HAP-1 (cell line): ENCODE measurements at regions not wholly inside any gene's neighbourhood (a gene's known extent, or its start where the extent isn't known, plus 50 kb on each side); places are given as distances from the start of the nearest gene placed in this dataset.

Experiments used
- DNase-seq, 2 experiments: peaks; one replicate each; pipeline ENCODE4 v3.0.0-alpha.2; 2016 to 2020; ENCODE audit warnings: low spot score in 2 of 2
- H3K27me3 ChIP-seq: fragments of 250-450 bp; sonication (Bioruptor Pico); 2 replicates; pipeline ENCODE4 v1.5.1; 2020; ENCODE audit warnings: low read depth, mild to moderate bottlenecking, moderate library complexity
- H3K36me3 ChIP-seq: fragments of 250-450 bp; sonication (Bioruptor Pico); replicated peaks from 2 replicates; pipeline ENCODE4 v1.5.1; 2020; ENCODE audit warnings: mild to moderate bottlenecking
- H3K4me1 ChIP-seq: fragments of 250-450 bp; sonication (Bioruptor Pico); 2 replicates; pipeline ENCODE4 v1.5.1; 2020; ENCODE audit warnings: mild to moderate bottlenecking
- H3K4me3 ChIP-seq: fragments of 250-450 bp; sonication (Bioruptor Pico); 2 replicates; pipeline ENCODE4 v1.5.1; 2020; ENCODE audit warnings: mild to moderate bottlenecking, moderate library complexity
- H3K9me3 ChIP-seq: fragments of 250-450 bp; sonication (Bioruptor Pico); 2 replicates; pipeline ENCODE4 v1.5.1; 2020; ENCODE audit warnings: mild to moderate bottlenecking, moderate library complexity
- in situ Hi-C: fragments of 300-500 bp; cut with MboI; formaldehyde crosslinking; loops from 3 replicates; pipeline ENCODE4 v1.14.3; 2020; ENCODE audit warnings: low sequenced_read_pairs, inconsistent platforms, mixed read lengths

DNA sequence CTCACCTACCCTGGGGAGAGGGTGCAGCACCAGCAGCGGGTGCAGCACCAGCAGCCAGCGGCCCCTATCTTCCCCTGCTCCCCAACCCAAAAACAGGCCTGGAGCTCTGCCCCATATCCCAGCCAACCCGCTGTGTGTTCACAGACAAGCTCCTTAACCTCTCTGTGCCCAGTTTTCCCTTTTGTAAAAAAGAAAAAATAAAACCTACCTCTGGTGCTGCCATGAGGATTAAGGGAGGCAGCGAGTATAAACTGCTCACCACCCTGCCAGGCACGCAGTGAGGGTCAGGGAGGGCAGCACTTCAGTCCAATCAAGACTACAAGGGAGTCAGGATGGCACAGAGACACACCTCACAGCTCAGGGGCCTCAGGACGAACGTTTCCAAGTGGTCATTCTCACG, 163.3 kb downstream of the NUP210 start:
- H3K36me3 ChIP-seq = no peaks in the 10 kb centered on the region
- in situ Hi-C loops = no loop called here
- DNase-seq = no peak
- H3K27me3 ChIP-seq = no peaks in the 10 kb centered on the region
- H3K9me3 ChIP-seq = no peaks in the 10 kb centered on the region
- no peaks in the 10 kb centered on the region for H3K4me1 ChIP-seq
- H3K4me3 ChIP-seq = no peak overlapping the region

- Histone ChIP-seq H3K36me3 (no peaks in the 10 kb centered on the region), H3K4me3 (no peak overlapping the region), H3K9me3 (no peaks in the 10 kb centered on the region), H3K27me3 (no peaks in the 10 kb centered on the region), H3K4me1 (no peaks in the 10 kb centered on the region)
- no peak for DNase-seq
- in situ Hi-C loops = no loop called here
These were observed 165.8 kb downstream of the NUP210 start for GRCh38 chr3:13254028-13254951.

GRCh38 chr3:13253208-13253937, 166.7 kb downstream of the NUP210 start:
- DNase-seq = no peak
- no peaks in the 10 kb centered on the region for H3K27me3 ChIP-seq
- H3K4me1 ChIP-seq = no peaks in the 10 kb centered on the region
- no peak overlapping the region for H3K4me3 ChIP-seq
- H3K36me3 ChIP-seq = no peaks in the 10 kb centered on the region
- in situ Hi-C loops = no loop called here
- H3K9me3 ChIP-seq = no peaks in the 10 kb centered on the region

DNA sequence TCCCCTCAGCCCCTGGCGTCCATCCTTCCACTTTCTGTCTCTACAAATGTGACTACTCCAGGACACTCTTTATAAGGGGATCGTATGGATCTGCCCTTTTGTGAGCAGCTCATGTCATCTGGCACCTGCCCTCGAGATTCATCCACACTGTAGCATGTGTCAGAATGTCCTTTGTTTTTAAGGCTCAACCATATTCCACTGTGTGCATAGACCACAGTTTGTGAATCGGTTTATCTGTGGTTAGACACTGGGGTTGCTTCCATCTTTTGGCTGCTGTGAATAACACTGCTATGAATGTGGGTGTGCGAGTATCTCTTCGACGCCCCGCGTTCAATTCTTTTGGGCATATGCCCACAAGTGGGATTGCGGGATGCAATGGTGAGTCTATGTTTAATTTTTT, 167.9 kb downstream of the NUP210 start:
- Histone ChIP-seq H3K27me3 (no peaks in the 10 kb centered on the region), H3K4me1 (no peaks in the 10 kb centered on the region), H3K36me3 (no peaks in the 10 kb centered on the region), H3K4me3 (no peak overlapping the region), H3K9me3 (no peaks in the 10 kb centered on the region)
- no peak for DNase-seq
- in situ Hi-C loops = no loop called here

DNA sequence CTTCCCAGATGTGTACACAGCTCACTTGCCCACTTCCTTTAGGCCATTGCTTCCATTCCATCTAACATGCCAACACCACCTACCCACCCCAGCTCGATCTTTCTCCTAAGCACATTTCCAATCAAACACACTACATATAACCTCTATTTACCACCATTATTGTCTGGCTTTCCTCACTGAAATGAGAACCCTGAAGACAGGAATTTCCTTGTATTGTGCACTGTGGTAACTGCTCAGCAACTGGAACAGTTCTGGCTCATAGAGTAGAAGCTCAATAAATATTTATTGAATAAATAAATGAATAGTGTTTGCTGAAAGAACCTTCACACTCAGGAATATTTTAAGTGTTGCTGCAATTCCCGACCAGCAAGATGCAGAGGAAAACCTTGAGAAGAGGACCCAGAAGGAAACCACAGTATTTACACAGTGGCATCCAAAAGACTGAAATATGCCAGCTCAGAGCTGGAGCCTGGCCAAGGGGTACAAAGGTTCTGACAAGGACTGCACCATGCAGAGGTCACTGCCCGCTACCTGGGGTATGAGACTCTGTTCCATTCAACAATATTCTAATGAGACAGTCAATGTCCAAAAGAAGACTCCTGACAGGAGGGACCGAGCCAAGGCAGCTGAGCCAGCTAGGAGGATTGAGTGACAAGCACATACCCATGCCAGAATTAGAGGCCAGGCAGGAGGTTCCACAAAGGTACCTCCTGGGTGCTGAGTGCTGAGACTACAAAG, 168.8 kb downstream of the NUP210 start:
- Histone ChIP-seq H3K9me3 (no peaks in the 10 kb centered on the region), H3K4me1 (no peaks in the 10 kb centered on the region), H3K36me3 (no peaks in the 10 kb centered on the region), H3K27me3 (no peaks in the 10 kb centered on the region), H3K4me3 (no peak overlapping the region)
- in situ Hi-C loops = no loop called here
- no peak for DNase-seq

GRCh38 chr3:13249664-13250390, 170.3 kb downstream of the NUP210 start:
- DNase-seq = no peak
- Histone ChIP-seq H3K4me3 (no peak overlapping the region), H3K4me1 (no peaks in the 10 kb centered on the region), H3K9me3 (no peaks in the 10 kb centered on the region), H3K27me3 (no peaks in the 10 kb centered on the region), H3K36me3 (no peaks in the 10 kb centered on the region)
- in situ Hi-C loops = no loop called here

DNA sequence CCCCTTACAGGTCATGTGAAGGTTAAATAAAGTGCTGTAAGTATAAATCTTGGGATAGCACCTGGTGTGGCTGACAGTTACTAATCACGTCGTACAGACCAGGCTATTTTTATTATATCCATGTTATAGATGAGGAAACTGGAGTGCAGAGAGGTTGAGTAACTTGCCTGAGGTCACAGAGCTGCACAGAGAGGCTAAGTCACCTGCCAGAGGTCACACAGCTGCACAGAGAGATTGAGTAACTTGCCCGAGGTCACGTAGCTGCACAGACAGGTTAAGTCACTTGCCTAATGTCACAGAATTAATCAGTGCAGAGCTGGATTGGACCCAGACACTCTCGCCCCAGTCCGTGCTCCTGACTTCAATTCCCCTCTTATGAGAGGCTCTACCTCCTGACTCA, 171.5 kb downstream of the NUP210 start:
- no peaks in the 10 kb centered on the region for H3K27me3 ChIP-seq
- no peaks in the 10 kb centered on the region for H3K36me3 ChIP-seq
- H3K4me1 ChIP-seq = no peaks in the 10 kb centered on the region
- in situ Hi-C loops = no loop called here
- no peak overlapping the region for H3K4me3 ChIP-seq
- no peaks in the 10 kb centered on the region for H3K9me3 ChIP-seq
- DNase-seq = no peak

GRCh38 chr3:13245615-13245978, 172.4 kb upstream of the IQSEC1 start:
- DNase-seq = no peak

DNA sequence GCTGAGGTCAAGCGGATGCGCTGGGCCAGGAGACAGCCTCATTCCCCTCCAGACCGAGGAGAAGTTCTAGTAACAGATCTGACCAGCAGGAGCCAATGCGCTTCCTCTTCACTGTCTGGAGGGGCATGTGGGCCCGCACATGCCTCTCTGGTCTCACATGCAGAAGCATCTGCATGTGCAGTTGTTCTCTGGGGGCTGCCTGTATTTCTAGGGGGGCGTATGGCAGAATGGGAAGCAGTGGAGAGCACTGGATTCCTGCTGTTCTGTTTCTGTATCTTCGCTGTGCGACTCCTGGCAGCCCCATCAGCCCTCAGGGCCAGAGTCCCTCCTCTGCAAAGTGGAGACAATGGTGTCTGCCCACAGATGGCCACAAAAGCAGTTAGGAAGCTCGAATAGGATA, 170.4 kb upstream of the IQSEC1 start:
- in situ Hi-C loops = no loop called here
- Histone ChIP-seq H3K9me3 (no peaks in the 10 kb centered on the region), H3K36me3 (no peaks in the 10 kb centered on the region), H3K27me3 (no peaks in the 10 kb centered on the region), H3K4me3 (no peak overlapping the region), H3K4me1 (no peaks in the 10 kb centered on the region)
- DNase-seq = no peak

More at GRCh38 chr3:13245615-13245978, 172.4 kb upstream of the IQSEC1 start:
- H3K4me3 ChIP-seq = no peak overlapping the region
- in situ Hi-C loops = no loop called here
- no peaks in the 10 kb centered on the region for H3K27me3 ChIP-seq
- H3K9me3 ChIP-seq = no peaks in the 10 kb centered on the region
- H3K36me3 ChIP-seq = no peaks in the 10 kb centered on the region
- H3K4me1 ChIP-seq = no peaks in the 10 kb centered on the region

DNA sequence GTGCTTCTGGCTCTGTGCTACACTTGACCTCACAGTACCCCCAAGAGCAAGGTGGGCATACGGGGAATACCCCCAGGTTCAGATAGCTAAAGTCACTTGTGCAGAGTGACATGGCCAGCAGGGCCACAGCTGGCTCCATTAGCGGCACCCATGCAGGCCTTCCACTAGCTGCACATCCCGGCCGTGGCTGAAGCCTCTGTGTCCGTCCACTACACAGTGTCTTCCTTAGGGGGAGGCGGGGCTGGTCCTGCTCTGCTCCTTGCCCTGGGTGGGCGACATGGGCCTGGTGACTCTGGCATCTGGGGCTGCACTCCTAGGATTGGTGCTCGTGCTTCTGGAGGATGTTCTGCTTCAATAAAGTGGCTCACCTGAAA, 169.1 kb upstream of the IQSEC1 start:
- H3K9me3 ChIP-seq = no peaks in the 10 kb centered on the region
- H3K4me1 ChIP-seq = no peaks in the 10 kb centered on the region
- no peaks in the 10 kb centered on the region for H3K27me3 ChIP-seq
- DNase-seq = no peak
- no peaks in the 10 kb centered on the region for H3K36me3 ChIP-seq
- in situ Hi-C loops = no loop called here
- H3K4me3 ChIP-seq = no peak overlapping the region

DNA sequence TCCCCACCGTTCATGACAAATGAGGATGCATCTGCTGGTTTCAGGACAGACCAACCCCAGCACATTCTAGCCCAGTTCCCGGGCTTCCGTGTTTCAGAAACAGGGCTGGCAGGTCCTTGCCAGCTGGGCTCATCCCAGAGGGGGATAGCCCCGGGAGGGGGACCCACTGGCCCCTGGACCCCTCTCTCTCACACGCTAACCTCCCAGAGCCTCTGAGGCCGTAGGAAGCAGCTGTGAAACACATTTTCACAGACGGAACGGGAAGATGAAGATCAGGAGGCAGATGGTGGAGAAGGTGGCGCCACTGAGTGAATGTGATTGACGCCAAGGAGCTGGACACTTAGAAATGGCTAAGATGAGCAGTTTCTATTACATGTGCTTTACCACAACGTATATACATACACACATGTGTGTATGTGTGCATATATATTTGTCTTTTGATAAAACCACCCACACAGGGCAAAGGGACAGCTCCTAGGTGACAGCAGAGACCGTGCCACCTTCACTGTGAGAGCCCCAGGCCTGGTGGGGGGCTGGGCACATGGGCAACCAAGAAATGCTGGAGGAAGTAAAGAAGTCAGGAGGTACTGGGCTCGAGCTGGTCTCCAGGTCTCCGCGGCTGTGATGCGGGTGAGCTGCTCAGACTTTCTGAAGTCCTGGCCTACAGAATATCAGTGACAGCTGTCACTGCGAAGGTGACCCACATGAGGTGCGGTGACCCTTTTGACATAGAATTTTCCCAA, 168.6 kb upstream of the IQSEC1 start:
- H3K9me3 ChIP-seq = no peaks in the 10 kb centered on the region
- H3K4me3 ChIP-seq = no peak overlapping the region
- in situ Hi-C loops = no loop called here
- H3K36me3 ChIP-seq = no peaks in the 10 kb centered on the region
- no peaks in the 10 kb centered on the region for H3K4me1 ChIP-seq
- no peak for DNase-seq
- H3K27me3 ChIP-seq = no peaks in the 10 kb centered on the region

DNA sequence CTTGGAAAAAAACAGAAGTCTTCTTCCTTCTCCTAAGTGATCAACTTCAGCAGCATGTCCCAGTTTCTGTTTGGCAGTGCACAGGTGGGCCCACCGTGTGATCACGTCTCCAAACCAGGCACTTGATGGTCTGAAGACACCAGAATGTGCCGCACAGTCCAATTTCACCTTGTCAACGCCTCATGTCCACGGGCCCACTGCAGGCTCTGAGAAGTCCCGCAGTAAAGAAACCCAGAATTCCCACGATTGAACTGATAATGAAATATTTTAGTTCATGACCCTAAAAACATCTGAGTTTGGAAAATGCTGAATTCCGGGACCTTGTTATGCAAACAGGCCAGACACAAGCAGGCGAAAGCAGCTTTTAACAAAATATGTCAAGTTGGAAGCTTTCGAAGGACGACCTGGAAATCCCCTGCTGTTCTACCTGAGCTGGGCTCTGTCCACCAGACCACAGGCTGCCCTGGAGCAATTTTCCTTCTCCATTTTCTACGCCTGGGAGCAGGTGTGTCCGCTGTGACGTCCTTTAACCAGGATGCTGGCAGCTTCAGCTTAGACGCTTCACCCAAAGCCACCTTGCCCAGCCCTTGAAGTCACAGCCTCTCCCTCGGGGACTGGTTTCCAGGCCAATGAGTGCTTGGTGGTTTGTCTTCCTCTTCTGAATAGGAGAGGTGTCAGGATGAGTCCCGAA, 167.8 kb upstream of the IQSEC1 start:
- in situ Hi-C loops = no loop called here
- DNase-seq = no peak
- no peaks in the 10 kb centered on the region for H3K27me3 ChIP-seq
- H3K4me1 ChIP-seq = no peaks in the 10 kb centered on the region
- no peaks in the 10 kb centered on the region for H3K9me3 ChIP-seq
- no peak overlapping the region for H3K4me3 ChIP-seq
- no peaks in the 10 kb centered on the region for H3K36me3 ChIP-seq

- Histone ChIP-seq H3K9me3 (no peaks in the 10 kb centered on the region), H3K4me3 (no peak overlapping the region), H3K4me1 (no peaks in the 10 kb centered on the region), H3K36me3 (no peaks in the 10 kb centered on the region), H3K27me3 (no peaks in the 10 kb centered on the region)
- in situ Hi-C loops = no loop called here
- DNase-seq = no peak
These were observed 166.2 kb upstream of the IQSEC1 start for GRCh38 chr3:13239467-13239760.
